ENCODE measurements at regions not wholly inside any gene's neighbourhood (a gene's known extent, or its start where the extent isn't known, plus 50 kb on each side); places are given as distances from the start of the nearest gene placed in this dataset.

DNA sequence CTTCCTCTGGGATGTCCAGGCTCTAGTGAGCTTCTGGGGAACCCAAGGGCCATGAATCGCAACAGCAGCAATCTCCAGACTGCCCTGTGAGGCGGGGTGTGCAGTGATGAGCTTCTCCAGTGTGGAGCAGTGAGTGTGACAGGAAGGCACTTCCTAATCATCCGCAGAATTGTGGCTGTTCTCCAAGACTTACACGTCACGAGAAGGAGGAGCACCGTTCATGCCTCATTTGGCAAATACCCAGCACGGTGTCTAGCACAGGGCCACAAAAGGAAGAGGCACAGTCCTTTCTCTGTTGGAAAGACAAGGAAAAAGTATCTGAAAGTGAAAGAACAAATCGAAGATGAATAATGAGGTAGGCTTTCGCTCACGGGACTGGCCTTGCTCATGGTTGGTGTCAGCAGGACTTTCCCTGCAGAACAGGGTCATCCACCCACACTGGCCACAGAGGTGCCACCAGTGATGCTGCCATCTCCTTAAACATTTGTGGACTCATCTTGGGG lies 125.1 kb upstream of the HAAO start:
- TF ChIP-seq MYC (IDR thresholded peaks at IDR 0.05; ENCODE audit: low read depth, low read length), result no peak
- TF ChIP-seq CTCF (IDR thresholded peaks at IDR 0.05; ENCODE audit: extremely low read depth in 1 of 2, insufficient read depth in 1 of 2, low read depth in 1 of 2, low read length in 2 of 2), result no peak
- peak; percentile 53 for TF ChIP-seq POLR2A (IDR thresholded peaks at IDR 0.05; ENCODE audit: low read depth, low read length)
- TF ChIP-seq EZH2 (IDR thresholded peaks at IDR 0.05; ENCODE audit: borderline replicate concordance, low read depth, low read length, severe bottlenecking), result no peak
- peak; percentile 64 for TF ChIP-seq POLR2AphosphoS5 (IDR thresholded peaks at IDR 0.05; ENCODE audit: insufficient read depth, low read depth, low read length)
- peak; percentile 53 for TF ChIP-seq FOS (IDR thresholded peaks at IDR 0.05; ENCODE audit: borderline replicate concordance, insufficient read depth, low read length)
- TF ChIP-seq GATA2 (IDR thresholded peaks at IDR 0.05; ENCODE audit: insufficient read depth, insufficient read length, low read depth, low read length), result no peak
- TF ChIP-seq MAX (IDR thresholded peaks at IDR 0.05; ENCODE audit: insufficient read depth, insufficient read length), result no peak

All from endothelial cell of umbilical vein (primary cell).